ENCODE measurements at regions not wholly inside any gene's neighbourhood (a gene's known extent, or its start where the extent isn't known, plus 50 kb on each side); places are given as distances from the start of the nearest gene placed in this dataset.
"Not testable (repeated sequence)": the region's sequence is repeated elsewhere in the genome, so short reads cannot be mapped to it uniquely, and the experiment has no call there.

DNA sequence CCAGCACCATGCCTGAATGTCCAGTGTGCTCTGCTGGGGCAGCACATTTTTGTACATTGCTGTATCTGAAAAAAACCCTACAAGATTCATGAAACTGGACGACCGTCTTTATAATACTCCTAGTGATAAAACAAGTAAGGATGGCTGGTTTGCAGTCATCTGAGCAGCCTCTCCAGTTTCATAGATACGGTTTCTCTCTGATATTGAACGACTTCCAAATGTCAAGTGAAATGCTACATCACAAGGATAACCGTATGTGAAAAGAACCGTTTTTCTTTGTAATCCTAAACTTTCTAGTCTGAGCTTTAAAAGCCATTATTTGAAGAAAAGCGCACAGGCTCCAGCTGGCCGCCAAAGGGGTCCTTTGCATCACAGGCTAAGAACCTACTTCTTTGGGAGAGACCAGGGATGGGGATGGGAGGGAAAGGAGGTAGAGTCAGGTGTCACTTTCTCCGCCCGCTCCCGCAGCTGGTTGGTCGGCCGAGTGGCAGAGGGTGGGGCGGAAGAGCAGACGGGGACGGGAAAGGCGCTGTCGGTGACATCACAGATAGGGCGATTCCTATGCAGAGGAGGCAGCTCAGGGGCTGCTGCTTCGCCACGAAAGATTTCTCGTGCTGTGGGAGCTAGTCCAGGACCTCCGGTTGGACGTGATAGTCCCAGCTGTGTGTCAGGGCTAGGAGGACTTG lies 180.4 kb upstream of the NOTCH2NLA start:
- not testable (repeated sequence) for H3K27me3 ChIP-seq (ENCODE audit: insufficient read depth, low read length); H3K36me3 ChIP-seq (ENCODE audit: insufficient read depth, low read length); H3K4me1 ChIP-seq (ENCODE audit: control insufficient read depth, insufficient read depth, low read length, unreplicated experiment); H3K79me2 ChIP-seq (ENCODE audit: control insufficient read depth, insufficient read depth, low read length, unreplicated experiment)
- peak overlapping the region; percentile 38 for H2AFZ ChIP-seq (ENCODE audit: low read length, unreplicated experiment)
- peak overlapping the region; percentile 64; the same call in 1 of the 2 replicates for H3K27ac ChIP-seq (ENCODE audit: low read depth, low read length)
- peak overlapping the region; percentile 69 for H3K4me3 ChIP-seq (ENCODE audit: low read depth, low read length)

DNA sequence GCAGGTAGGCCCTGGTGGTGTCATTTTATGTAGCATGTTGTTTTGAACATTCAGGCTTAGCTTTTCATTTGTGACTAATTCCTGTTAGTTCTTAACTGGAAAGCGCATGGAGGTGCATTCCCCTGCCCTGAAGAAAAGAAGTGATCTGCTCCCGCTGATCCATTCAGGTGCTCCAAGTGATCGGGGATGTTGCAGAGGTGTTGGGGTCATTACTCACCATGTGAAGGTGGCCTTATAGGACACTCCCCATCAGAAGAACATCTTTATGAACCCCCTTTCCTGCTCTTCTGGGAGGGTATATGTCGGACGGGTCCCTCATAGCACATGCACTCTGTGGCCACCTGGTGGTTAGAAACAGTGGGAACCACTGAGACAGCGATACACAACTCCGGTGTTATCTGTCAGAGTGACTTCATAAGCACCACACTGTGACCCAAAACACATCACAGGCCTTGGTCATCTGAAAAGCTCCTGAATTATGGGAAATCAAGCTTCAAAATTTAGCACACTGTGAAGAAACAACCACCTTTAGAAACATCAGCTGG lies 172.5 kb upstream of the NOTCH2NLA start:
- H3K27me3 ChIP-seq (ENCODE audit: insufficient read depth, low read length); H2AFZ ChIP-seq (ENCODE audit: low read length, unreplicated experiment); H3K4me1 ChIP-seq (ENCODE audit: control insufficient read depth, insufficient read depth, low read length, unreplicated experiment); H3K27ac ChIP-seq (ENCODE audit: low read depth, low read length); H3K4me3 ChIP-seq (ENCODE audit: low read depth, low read length); H3K36me3 ChIP-seq (ENCODE audit: insufficient read depth, low read length); H3K79me2 ChIP-seq (ENCODE audit: control insufficient read depth, insufficient read depth, low read length, unreplicated experiment): not testable (repeated sequence)

DNA sequence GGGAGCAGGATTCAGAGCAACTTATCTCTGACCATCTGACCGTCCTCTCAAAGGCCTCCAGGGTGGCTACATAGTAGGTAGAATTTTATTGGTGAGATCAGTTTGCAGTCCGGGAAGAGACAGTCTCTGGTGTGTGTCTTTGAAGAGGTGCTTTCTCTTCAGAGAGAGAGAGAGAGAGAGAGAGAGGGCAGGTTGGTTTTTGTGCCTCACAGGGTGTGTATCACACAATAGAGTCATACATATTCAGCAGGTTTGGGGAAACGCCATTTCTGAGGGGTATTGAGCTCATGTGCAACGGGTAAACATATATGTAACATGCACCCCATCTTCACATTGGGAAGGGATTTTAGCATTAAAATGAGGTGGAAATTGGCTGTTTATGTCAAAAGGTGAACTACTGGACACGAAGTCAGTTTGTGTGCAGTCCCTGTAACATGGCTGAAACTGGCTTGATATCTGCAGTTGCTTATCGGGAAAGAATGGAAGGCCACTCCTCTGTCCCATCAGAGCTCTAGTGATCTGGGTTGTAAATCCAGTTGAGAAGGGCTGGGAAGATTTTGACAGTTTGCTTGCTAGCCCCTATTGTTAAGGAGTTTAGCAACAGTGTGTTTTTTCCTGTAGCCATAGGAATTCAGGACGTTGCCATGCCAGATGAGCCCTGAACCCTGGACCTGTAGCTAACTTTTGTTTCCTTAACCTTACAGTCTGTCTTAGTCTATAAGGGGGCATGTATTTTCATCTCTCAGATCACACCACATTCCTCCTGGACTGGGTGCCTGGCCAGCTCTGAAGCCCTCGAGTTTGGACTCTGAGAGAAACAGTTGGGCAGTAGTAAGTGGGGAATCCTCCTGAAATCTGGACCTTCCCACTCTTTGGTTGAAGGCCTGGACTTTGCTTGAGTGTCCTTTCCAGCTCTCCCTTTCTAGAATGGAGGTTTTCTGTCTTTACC lies 171.6 kb upstream of the NOTCH2NLA start:
- H2AFZ ChIP-seq (ENCODE audit: low read length, unreplicated experiment); H3K36me3 ChIP-seq (ENCODE audit: insufficient read depth, low read length); H3K4me1 ChIP-seq (ENCODE audit: control insufficient read depth, insufficient read depth, low read length, unreplicated experiment); H3K27ac ChIP-seq (ENCODE audit: low read depth, low read length); H3K4me3 ChIP-seq (ENCODE audit: low read depth, low read length); H3K27me3 ChIP-seq (ENCODE audit: insufficient read depth, low read length); H3K79me2 ChIP-seq (ENCODE audit: control insufficient read depth, insufficient read depth, low read length, unreplicated experiment): not testable (repeated sequence)

DNA sequence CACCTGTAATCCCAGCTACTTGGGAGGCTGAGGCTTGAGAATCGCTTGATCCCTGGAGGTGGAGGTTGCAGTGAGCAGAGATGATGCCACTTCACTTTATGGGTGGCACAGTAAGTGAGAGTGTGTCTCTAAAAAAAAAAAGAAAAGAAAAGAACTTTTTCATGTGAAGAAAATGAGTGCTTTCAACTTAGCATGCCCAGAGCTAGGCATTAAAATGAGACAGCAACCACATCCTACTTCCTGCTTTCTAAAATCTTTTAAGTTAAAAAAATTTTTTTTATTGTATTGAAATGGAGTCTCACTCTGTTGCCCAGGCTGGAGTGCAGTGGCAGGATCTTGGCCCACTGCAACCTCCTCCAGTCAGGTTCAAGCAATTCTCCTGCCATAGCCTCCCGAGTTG lies 170.4 kb upstream of the NOTCH2NLA start:
- not testable (repeated sequence) for H3K79me2 ChIP-seq (ENCODE audit: control insufficient read depth, insufficient read depth, low read length, unreplicated experiment); H3K4me3 ChIP-seq (ENCODE audit: low read depth, low read length); H2AFZ ChIP-seq (ENCODE audit: low read length, unreplicated experiment); H3K36me3 ChIP-seq (ENCODE audit: insufficient read depth, low read length); H3K4me1 ChIP-seq (ENCODE audit: control insufficient read depth, insufficient read depth, low read length, unreplicated experiment); H3K27me3 ChIP-seq (ENCODE audit: insufficient read depth, low read length); H3K27ac ChIP-seq (ENCODE audit: low read depth, low read length)

DNA sequence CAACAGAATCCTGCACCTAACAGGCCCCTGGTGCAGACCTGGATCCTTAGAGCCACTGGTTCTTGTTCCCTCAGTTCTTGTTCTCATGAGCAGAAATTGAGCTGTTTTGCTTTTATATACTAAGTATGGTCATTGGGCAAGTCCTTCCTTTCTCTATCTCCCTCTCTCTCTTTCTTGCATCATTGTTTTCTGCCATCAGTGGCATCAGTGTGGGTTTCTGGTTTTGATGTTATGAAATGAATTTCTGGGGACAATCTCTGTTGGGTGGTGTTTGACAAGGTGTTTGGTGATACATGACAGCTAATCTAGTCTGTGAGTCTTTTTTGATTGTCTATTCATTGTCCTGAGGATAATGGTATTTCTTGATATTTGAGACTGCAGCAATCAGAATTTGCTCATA lies 168.0 kb upstream of the NOTCH2NLA start:
- H2AFZ ChIP-seq (ENCODE audit: low read length, unreplicated experiment); H3K27me3 ChIP-seq (ENCODE audit: insufficient read depth, low read length); H3K79me2 ChIP-seq (ENCODE audit: control insufficient read depth, insufficient read depth, low read length, unreplicated experiment); H3K4me1 ChIP-seq (ENCODE audit: control insufficient read depth, insufficient read depth, low read length, unreplicated experiment); H3K4me3 ChIP-seq (ENCODE audit: low read depth, low read length); H3K36me3 ChIP-seq (ENCODE audit: insufficient read depth, low read length); H3K27ac ChIP-seq (ENCODE audit: low read depth, low read length): not testable (repeated sequence)

DNA sequence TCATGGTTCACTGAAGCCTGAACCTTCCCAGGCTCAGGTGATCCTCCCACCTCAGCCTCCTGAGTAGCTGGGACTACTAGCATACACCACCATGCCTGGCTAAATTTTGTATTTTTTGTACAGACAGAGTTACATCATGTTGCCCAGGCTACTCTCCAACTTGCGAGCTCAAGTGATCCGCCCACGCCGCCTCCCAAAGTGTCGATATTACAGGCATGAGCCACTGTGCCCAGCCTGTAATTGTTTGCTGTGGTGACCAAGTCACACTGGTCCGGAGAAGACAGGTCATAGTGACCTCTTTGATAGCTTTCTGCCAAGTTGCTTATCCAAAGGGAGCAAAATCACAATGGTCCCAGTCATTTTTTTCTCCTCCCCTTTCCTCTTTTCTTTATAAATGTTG lies 167.4 kb upstream of the NOTCH2NLA start:
- not testable (repeated sequence) for H3K36me3 ChIP-seq (ENCODE audit: insufficient read depth, low read length); H3K27ac ChIP-seq (ENCODE audit: low read depth, low read length); H3K27me3 ChIP-seq (ENCODE audit: insufficient read depth, low read length); H2AFZ ChIP-seq (ENCODE audit: low read length, unreplicated experiment); H3K4me1 ChIP-seq (ENCODE audit: control insufficient read depth, insufficient read depth, low read length, unreplicated experiment); H3K4me3 ChIP-seq (ENCODE audit: low read depth, low read length); H3K79me2 ChIP-seq (ENCODE audit: control insufficient read depth, insufficient read depth, low read length, unreplicated experiment)

DNA sequence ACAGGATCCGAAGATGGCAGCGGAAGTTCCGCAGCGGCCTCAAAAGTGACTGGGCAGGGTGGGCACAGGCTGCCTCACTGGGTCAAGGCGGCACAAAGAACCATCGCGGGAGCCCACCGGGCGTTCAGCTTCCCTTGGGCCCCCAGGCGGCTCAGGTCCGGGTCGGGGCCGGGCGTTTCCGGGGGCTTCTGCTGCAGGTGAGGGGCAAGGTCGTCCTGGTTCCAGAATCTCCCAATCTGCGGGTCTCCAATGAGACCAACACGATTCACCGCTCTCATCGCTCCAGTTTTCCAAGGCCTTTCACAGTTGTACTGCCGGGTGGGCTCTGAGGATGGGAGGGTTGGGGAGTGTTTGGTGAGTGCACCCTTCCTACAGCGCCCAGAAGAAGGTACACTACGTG lies 165.0 kb upstream of the NOTCH2NLA start:
- not testable (repeated sequence) for H2AFZ ChIP-seq (ENCODE audit: low read length, unreplicated experiment); H3K27me3 ChIP-seq (ENCODE audit: insufficient read depth, low read length); H3K4me1 ChIP-seq (ENCODE audit: control insufficient read depth, insufficient read depth, low read length, unreplicated experiment); H3K79me2 ChIP-seq (ENCODE audit: control insufficient read depth, insufficient read depth, low read length, unreplicated experiment); H3K27ac ChIP-seq (ENCODE audit: low read depth, low read length); H3K4me3 ChIP-seq (ENCODE audit: low read depth, low read length); H3K36me3 ChIP-seq (ENCODE audit: insufficient read depth, low read length)

DNA sequence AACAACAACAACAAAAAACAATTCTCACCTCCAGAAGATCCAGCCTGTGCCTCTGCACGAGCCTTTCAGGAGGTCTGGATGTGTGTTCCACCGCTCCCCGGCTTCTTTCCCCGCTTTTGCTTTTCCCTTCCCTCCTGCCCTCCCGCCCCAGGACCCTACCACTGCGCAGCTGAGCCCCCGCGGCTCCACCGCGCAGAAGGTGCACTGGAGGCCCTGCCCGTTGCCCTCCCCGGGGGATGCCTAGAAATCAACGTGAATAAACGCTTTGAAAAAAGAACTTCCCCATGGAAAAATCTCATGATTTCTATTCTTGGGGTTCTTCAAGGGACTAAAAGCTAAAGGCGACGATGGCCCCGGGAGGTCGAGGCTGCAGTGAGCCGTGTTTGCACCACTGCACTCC lies 164.3 kb upstream of the NOTCH2NLA start:
- not testable (repeated sequence) for H2AFZ ChIP-seq (ENCODE audit: low read length, unreplicated experiment); H3K27me3 ChIP-seq (ENCODE audit: insufficient read depth, low read length); H3K27ac ChIP-seq (ENCODE audit: low read depth, low read length); H3K4me3 ChIP-seq (ENCODE audit: low read depth, low read length); H3K4me1 ChIP-seq (ENCODE audit: control insufficient read depth, insufficient read depth, low read length, unreplicated experiment); H3K36me3 ChIP-seq (ENCODE audit: insufficient read depth, low read length); H3K79me2 ChIP-seq (ENCODE audit: control insufficient read depth, insufficient read depth, low read length, unreplicated experiment)

DNA sequence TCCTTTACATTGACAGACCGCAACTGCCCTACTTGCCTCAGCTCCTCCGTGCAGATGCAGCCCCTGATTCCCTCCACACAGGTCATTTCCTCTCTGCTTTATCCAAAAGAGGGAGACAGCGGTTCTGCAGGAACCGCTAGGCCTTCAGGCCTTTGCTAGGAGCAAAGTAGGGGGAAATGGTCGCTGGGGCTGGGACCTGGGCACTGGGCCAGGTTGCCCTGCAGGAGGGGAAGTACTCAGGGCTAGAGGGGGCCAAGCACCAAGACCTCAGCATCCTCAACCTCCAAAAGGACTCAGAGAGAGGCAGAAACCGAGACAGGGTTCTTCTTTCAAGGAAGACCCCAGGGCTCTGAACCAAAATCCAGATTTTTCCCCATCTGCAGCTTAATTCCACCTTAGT lies 160.4 kb upstream of the NOTCH2NLA start:
- not testable (repeated sequence) for H3K4me3 ChIP-seq (ENCODE audit: low read depth, low read length); H3K4me1 ChIP-seq (ENCODE audit: control insufficient read depth, insufficient read depth, low read length, unreplicated experiment); H2AFZ ChIP-seq (ENCODE audit: low read length, unreplicated experiment); H3K27ac ChIP-seq (ENCODE audit: low read depth, low read length); H3K36me3 ChIP-seq (ENCODE audit: insufficient read depth, low read length); H3K27me3 ChIP-seq (ENCODE audit: insufficient read depth, low read length); H3K79me2 ChIP-seq (ENCODE audit: control insufficient read depth, insufficient read depth, low read length, unreplicated experiment)

DNA sequence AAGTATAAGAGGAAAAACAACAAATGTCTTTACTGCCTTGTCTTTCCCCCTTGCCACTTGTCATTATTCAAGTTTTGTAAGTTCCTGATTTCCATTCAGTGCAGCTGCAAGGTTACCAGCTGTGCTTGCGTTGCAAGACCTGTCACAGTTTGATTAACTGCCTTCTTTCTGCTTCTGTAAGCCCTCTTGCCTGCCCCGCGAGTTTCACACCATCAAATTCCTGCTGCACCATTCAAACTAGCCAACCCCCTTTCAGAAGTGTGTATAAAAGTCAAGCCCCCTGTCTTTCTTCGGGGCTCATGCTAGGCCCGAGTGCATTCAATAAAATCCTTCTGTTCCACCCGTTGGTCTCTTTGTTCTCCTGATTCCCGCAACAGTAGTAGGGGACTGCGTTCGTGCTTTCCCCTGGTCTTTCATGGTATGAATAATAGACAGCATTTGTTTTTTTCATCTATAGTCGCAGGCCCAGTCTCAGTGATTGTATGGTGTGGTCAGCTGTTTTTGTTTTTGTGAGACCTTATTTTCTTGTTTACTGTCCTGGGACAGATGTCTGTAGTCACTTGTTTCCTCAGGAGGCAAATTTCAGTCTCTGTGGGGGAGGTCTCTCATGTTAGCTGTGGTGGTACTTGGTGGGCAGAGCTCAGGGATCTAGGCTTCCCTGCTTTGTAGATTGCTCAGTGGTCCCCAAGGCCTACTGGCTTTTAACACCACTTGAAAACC lies 159.1 kb upstream of the NOTCH2NLA start:
- H3K79me2 ChIP-seq (ENCODE audit: control insufficient read depth, insufficient read depth, low read length, unreplicated experiment); H3K4me1 ChIP-seq (ENCODE audit: control insufficient read depth, insufficient read depth, low read length, unreplicated experiment); H3K27me3 ChIP-seq (ENCODE audit: insufficient read depth, low read length); H3K36me3 ChIP-seq (ENCODE audit: insufficient read depth, low read length); H3K27ac ChIP-seq (ENCODE audit: low read depth, low read length); H3K4me3 ChIP-seq (ENCODE audit: low read depth, low read length); H2AFZ ChIP-seq (ENCODE audit: low read length, unreplicated experiment): not testable (repeated sequence)

Measured in ACC112 (cell line).